GM12874 (cell line): ENCODE measurements at regions not wholly inside any gene's neighbourhood (a gene's known extent, or its start where the extent isn't known, plus 50 kb on each side); places are given as distances from the start of the nearest gene placed in this dataset.

ENCODE experiments used
- TF ChIP-seq, protein P1 (sequence below): IDR thresholded peaks from 2 replicates; pipeline ENCODE4 v1.5.1; 2011; ENCODE audit warnings: low read depth, mild to moderate bottlenecking, control low read depth, low read length, moderate library complexity; ENCODE audit not compliant: insufficient read depth

DNA sequence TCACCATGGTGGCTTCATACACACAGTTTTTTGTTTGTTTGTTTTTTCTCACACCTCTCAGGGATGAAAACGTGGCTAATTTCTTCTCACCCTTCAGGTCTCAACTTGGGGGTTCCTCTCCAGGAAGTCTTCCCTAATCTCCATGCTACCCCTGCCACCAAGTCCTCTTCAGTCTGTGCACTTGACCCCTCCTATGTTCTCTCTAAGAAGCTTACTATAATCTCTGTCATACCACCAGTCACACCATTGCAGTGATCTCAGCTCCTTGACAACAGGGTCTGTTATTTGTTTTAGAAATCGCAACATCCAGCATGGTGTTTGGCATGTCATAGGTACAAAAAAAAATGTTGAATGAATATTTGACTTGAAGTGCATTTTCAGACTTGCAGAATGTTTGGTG is 83.4 kb downstream of the PRORP start:
- TF ChIP-seq, protein P1, sequence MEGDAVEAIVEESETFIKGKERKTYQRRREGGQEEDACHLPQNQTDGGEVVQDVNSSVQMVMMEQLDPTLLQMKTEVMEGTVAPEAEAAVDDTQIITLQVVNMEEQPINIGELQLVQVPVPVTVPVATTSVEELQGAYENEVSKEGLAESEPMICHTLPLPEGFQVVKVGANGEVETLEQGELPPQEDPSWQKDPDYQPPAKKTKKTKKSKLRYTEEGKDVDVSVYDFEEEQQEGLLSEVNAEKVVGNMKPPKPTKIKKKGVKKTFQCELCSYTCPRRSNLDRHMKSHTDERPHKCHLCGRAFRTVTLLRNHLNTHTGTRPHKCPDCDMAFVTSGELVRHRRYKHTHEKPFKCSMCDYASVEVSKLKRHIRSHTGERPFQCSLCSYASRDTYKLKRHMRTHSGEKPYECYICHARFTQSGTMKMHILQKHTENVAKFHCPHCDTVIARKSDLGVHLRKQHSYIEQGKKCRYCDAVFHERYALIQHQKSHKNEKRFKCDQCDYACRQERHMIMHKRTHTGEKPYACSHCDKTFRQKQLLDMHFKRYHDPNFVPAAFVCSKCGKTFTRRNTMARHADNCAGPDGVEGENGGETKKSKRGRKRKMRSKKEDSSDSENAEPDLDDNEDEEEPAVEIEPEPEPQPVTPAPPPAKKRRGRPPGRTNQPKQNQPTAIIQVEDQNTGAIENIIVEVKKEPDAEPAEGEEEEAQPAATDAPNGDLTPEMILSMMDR, result no peak

DNA sequence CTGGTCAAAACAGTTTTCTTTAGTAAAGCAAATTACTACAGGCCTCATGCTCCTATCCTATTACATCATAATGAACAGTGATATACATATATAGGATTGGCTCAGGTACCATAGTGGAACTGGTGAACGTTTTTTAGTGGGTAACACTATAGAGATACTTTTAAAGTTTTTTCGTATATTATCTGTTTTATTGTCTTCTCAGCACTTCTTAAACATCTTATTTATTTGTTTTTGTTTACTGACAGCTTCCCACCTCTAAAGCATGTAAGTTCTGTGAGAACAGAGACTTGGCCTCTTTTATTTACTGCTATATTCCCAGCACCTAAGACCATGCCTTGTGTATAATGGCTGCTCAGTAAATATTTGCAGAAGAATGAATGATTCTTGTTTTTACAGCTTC is 81.1 kb upstream of the PSMA6 start:
- TF ChIP-seq, protein P1, result no peak

DNA sequence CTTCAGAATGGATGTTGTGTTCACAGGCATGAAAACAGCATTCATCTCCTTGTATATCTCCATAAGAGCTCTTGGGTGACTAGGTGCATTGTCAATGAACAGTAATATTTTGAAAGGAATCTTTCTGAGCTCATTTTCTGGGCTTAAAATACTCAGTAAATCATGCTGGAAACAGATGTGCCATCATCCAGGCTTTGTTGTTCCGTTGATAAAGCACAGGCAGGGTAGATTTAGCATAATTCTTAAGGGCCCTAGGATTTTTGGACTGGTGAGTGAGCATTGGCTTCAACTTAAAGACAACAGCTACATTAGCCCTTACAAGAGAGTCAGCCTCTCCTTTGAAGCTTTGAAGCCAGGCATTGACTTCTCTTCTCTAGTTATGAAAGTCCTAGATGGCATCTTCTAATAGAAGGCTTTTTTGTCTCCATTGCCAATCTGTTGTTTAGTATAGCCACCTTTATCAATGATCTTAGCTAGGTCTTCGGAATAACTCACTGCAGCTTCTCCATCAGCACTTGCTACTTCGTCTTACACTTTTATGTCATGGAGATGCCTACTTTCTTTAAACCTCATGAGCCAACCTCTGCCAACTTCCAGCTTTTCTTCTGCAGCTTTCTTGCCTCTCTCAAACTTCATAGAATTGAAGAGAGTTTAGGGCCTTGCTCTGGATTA is 79.6 kb upstream of the PSMA6 start:
- TF ChIP-seq, protein P1, result no peak

DNA sequence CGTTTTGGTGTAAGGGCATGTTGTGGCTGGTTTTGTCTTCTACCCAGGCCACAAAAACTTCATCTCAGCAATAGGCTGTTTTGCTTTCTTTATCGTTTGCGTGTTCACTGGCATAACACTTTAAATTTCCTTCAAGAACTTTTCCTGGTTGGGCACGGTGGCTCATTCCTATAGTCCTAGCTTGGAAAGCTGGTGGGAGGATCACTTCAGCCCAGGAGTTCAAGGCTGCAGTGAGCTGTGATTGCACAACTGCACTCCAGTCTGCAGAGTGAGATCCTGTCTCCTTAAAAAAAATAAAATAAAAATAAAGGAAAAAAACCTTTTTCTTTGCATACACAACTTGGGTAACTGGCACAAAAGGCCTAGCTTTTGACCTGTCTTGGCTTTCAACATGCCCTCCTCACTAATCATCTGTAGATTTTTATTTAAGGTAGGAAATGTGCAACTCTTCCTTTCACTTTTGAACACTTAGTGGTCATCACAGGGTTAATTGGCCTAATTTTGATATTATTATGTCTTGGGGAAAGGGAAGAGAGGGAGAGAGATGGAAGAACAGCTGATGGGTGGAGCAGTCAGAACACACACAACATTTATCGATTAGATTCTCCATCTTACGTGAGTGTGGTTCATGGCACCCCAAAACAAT is 78.9 kb upstream of the PSMA6 start:
- TF ChIP-seq, protein P1, result no peak

DNA sequence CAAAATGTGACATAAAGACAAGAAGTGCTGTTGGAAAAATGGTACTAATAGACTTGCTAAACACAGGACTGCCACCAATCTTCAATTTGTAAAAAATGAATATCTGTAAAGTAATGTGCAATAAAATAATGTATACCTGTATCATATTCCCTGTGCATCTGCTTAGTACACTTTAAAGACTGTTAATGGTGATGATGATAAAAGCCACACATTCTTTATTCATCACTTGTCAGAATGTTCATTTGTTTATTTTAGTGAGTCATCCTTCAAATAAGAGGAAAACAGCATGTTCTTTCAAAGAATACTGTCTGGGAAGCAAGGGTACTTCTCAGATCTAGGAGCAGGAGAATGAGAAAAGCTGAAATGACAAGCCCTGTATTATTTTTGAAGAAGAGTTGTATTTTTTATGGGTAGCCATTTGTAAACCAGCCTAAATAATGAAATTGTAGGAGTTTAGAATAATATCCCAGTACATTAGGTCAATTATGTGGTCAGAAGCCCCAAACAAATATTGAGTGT is 78.3 kb upstream of the PSMA6 start:
- TF ChIP-seq, protein P1, result no peak

DNA sequence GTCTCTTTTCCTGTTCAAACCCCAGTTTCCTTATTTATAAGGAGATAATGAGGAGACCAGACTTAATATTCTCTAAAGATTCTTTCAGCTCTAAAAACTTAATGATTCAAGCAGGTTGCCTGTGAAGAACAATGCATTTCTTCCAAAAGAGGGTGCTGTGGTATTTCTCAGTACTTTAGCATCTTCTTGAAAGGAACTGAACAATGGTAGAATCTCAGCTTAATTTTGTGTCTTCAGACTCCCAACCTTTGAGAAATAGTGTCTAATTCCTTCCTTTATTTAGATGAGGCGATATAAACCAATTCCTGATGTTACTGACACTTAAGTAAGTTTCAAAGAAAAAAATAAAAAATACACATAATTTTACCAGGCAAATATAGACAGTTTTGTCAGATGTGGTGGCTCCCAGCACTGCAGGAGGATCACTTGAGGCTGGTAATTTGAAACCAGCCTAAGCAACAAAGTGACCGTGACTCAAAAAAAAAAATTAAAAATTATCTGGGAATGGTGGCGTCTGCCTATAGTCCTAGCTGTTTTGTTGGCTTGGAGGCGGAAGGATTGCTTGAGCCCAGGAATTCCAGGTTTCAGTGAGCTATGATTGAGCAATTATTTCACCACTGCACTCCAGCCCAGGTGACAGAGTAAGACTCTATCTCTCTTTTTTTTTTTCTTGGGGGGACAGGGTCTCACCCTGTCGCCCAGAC is 76.9 kb upstream of the PSMA6 start:
- TF ChIP-seq, protein P1, result no peak

DNA sequence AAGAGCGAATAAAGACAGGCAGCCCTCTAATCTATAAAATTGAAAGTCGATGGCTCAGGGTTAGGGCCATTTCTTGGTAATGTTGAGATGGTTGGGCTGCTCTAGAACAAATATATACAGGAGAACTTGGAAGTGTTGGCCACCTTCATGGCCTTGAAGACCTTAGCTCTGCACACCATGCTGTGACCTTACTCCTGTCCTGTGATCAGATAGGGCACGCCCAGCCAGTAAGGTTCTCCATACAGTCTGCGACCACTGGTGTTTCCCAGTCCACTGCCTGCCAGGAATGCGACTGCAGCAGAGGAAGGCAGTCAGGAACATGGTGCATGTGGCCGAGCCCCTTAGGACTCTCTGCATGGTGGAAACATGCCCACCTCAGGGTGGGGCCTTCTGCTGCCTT is 73.2 kb upstream of the PSMA6 start:
- TF ChIP-seq, protein P1, result no peak
